ENCODE measurements at regions not wholly inside any gene's neighbourhood (a gene's known extent, or its start where the extent isn't known, plus 50 kb on each side); places are given as distances from the start of the nearest gene placed in this dataset.
"Not testable (repeated sequence)": the region's sequence is repeated elsewhere in the genome, so short reads cannot be mapped to it uniquely, and the experiment has no call there.

DNA sequence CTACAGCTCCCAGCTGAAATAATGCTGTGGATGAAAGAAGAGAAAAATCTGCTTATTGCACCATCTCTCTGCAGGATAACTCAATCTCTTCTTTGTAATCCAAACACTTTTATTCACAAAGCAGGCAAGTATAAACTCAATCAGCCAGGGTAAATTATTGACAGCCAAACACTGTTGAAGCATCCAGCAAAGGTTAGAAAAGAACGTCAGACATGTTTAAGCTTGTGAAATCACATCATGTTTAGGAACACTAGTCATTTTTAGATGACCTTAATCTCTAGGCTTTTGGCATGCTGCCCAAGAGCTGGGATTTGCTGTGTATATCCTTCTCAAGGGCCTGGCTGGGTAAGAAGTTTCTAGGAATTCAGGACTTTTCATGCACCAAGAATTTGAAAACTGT, 1148.1 kb upstream of the FANCL start:
- no peak overlapping the region for H3K27ac Mint-ChIP-seq
- DNase-seq (ENCODE audit: low spot score in 2 of 2) (no peak), ATAC-seq (no peak)
- H3K36me3 Mint-ChIP-seq = peaks cover 0 to 7% of the 10 kb centered on the region in 2 donors
- peaks cover 9 to 10% of the 10 kb centered on the region in 2 donors for H3K9me3 Mint-ChIP-seq

GRCh38 chr2:59385971-59386370, 1144.8 kb upstream of the FANCL start:
- ATAC-seq (no peak), DNase-seq (ENCODE audit: low spot score in 2 of 2) (no peak)
- no peak overlapping the region for H3K27ac Mint-ChIP-seq
- H3K36me3 Mint-ChIP-seq = no peaks in the 10 kb centered on the region
- H3K9me3 Mint-ChIP-seq = no peaks in the 10 kb centered on the region

- no peak for ATAC-seq
- Mint-ChIP-seq H3K36me3 (peaks cover 0 to 4% of the 10 kb centered on the region in 2 donors), H3K9me3 (peaks cover 8 to 10% of the 10 kb centered on the region in 2 donors), H3K27ac (no peak overlapping the region)
- DNase-seq (ENCODE audit: low spot score in 2 of 2) = no peak
These were observed 1142.3 kb upstream of the FANCL start for GRCh38 chr2:59383473-59383872.

DNA sequence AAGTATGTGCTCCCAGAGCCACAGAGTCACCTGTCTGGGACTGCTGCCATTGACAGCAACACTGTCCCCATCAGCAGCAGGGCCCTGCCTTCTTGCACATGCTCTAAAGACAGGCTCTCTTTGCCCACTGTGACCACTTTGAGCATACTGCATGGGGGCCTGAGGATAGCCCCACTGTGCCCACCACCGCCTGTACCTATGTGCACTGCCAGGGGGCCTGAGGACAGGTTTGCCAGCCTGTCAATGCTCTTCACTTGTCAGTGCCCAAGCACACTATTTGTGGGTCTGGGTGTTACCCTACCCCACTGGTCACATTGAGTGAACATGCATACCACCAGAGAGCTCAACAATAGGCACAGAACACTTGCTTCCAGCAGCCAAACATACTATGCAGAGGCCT, 1137.0 kb upstream of the FANCL start:
- Mint-ChIP-seq H3K9me3 (peaks cover 10 to 13% of the 10 kb centered on the region in 2 donors), H3K27ac (no peak overlapping the region), H3K36me3 (peaks cover 0 to 8% of the 10 kb centered on the region in 2 donors)
- ATAC-seq = no peak
- no peak for DNase-seq (ENCODE audit: low spot score in 2 of 2)

DNA sequence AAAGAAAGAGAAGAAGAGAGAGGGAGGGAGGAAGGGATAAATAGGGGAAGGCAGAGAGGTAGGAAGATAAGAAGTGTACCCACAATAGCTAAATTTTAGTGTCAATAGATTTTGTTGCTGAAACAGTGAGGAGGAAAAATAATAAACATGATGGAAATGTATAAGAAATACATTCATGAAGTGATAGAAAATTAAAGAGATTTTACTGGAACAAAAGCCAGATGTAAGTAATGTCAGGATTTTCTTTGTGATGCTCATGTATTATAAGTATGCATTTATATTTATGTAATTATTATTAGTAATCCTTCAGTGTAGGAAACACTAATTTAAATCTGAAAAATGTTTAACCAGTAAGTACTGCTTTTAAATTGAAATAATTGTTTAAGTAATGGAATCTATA, 1125.2 kb upstream of the FANCL start:
- DNase-seq (ENCODE audit: low spot score in 2 of 2) (no peak), ATAC-seq (no peak)
- Mint-ChIP-seq H3K36me3 (no peaks in the 10 kb centered on the region), H3K27ac (no peak overlapping the region), H3K9me3 (no peaks in the 10 kb centered on the region)

DNA sequence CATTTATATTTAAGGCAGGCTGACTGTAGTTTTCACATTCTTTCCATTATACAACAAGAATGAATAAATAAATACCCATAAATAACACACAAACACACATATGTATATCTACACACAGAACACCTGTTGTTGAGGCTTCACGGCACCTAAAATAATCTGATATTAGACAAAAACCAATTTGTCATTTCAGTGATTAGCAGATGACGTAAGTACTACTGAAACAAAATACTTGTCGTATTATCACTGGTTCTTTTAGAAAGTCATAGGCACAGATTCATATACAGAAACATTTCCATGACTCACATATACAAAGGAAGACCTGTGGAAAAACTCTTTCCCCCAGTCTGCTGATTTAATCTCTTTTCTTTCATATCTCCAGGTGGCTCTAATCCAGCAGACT, 1113.4 kb upstream of the FANCL start:
- Mint-ChIP-seq H3K9me3 (no peaks in the 10 kb centered on the region), H3K27ac (no peak overlapping the region), H3K36me3 (no peaks in the 10 kb centered on the region)
- DNase-seq (ENCODE audit: low spot score in 2 of 2) = no peak
- no peak for ATAC-seq

GRCh38 chr2:59353306-59353921, 1112.3 kb upstream of the FANCL start:
- ATAC-seq = no peak
- H3K27ac Mint-ChIP-seq = no peak overlapping the region
- H3K36me3 Mint-ChIP-seq = no peaks in the 10 kb centered on the region
- no peak for DNase-seq (ENCODE audit: low spot score in 2 of 2)
- H3K9me3 Mint-ChIP-seq = no peaks in the 10 kb centered on the region

DNA sequence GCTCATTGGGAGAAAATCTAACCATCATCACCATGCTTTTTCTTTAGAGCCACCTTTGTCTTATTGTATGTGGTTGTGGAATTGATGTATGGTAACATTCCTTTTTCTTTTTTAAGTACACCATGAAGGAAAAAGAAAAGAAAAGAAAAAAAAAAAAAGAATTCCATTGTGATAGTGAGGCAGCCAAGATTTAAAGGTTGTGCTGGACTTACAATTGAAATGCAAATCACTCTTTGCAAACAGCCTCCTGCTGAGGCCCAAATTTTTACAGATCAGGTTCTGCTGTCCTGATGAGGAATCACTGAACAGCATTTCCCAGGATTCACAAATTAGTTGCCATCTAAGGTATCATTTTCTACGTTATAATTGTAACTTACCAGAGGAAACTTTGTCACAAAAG, 1101.0 kb upstream of the FANCL start:
- H3K36me3 Mint-ChIP-seq = no peaks in the 10 kb centered on the region
- ATAC-seq (no peak), DNase-seq (ENCODE audit: low spot score in 2 of 2) (no peak)
- H3K27ac Mint-ChIP-seq = no peak overlapping the region
- peaks cover 0 to 5% of the 10 kb centered on the region in 2 donors for H3K9me3 Mint-ChIP-seq

DNA sequence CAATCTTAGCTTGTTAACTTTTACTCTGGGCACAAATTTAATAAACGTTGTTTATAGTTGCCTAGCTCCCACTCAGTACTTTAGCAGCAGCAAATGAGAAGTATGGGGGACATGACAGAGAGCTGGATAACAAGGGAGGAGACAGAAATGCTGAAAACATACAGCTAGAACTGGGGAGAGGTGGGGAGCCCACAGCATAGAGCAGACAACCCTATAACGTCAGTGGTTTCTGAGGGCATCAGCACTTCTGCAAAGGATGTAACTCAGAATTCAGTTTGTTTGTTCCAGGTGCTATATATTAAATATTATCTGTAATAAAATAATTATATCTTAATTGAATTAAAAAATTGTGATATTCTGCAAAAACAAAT, 1098.7 kb upstream of the FANCL start:
- no peak for DNase-seq (ENCODE audit: low spot score in 2 of 2)
- no peak for ATAC-seq
- Mint-ChIP-seq H3K9me3 (peaks cover 0 to 5% of the 10 kb centered on the region in 2 donors), H3K27ac (no peak overlapping the region), H3K36me3 (no peaks in the 10 kb centered on the region)

DNA sequence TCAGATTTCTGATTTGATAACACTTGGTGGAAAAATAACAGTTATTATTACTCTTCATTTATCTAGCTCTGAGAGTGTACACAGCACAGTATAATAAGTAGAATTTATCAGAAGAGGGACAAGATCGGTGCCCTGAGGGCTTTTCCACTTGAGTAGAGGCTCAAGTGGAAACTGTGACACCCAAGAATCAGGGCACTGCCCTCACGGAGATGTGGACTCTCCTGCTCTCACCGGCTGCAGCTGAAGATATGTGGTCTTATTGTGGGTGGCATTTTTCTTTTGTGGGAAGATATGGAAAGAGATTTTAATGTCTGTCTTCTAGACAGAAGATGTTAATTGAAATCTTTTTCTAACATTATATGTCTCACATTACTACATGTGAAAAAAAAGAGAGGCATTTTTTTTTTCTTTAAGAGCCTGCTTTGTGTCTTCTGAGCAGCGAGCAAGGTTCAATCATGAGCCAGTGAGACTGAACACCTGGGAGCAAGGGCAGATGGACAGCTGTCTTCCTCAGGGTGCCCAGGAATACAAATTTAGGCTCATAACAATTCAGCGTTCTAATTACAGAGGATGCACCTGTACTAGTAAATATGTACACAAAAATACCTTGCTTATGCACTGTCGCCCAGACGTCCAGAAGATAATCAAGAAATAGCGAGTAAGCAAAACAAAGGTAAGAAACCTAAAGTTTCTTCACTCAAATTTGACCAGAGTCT, 1098.2 kb upstream of the FANCL start:
- no peak overlapping the region for H3K27ac Mint-ChIP-seq
- no peaks in the 10 kb centered on the region for H3K36me3 Mint-ChIP-seq
- peaks cover 0 to 5% of the 10 kb centered on the region in 2 donors for H3K9me3 Mint-ChIP-seq
- DNase-seq (ENCODE audit: low spot score in 2 of 2) (no peak), ATAC-seq (no peak)

DNA sequence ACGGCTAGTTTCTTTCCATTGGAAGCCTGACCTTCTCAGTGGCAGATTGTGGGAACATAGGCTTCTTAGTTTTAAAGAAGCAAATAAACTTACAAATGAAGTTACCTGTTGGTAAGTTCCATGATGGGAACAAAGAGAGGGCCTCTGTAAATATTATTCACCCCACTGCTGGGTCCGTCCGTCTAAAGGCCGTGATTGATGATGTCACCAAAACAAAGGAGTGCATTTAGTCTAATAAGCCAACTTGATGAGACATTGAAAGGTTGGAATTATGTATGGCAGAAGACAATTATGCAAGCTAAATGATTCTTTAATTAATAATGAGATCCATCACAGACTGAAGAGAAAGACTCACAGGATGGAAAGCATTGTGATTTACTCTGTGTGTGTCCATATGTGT, 1091.9 kb upstream of the FANCL start:
- no peak for ATAC-seq
- peaks cover 0 to 6% of the 10 kb centered on the region in 2 donors for H3K36me3 Mint-ChIP-seq
- no peak overlapping the region for H3K27ac Mint-ChIP-seq
- DNase-seq (ENCODE audit: low spot score in 2 of 2) = no peak
- H3K9me3 Mint-ChIP-seq = peaks cover 5 to 6% of the 10 kb centered on the region in 2 donors

- H3K36me3 Mint-ChIP-seq; H3K9me3 Mint-ChIP-seq; ATAC-seq; DNase-seq (ENCODE audit: low spot score in 2 of 2); H3K27ac Mint-ChIP-seq: not testable (repeated sequence)
These were observed 1085.6 kb upstream of the FANCL start for GRCh38 chr2:59326581-59327365.

DNA sequence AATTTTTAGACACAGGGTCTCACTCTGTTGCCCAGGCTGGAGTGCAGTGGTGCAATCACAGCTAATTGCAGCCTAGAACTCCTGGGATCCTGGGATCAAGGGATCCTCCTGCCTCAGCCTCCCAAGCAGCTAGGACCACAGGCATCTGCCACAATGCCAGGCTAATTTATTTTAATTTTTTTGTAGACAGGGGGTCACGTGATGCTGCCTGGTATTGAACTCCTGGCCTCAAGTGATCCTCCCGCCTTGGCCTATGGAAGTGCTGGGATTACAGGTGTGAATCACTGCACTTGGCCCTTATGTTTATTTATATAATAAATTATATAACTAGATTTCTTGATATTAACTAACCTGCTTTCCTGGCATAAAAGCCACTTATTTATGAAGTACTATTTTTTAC, 1081.7 kb upstream of the FANCL start:
- no peak overlapping the region for H3K27ac Mint-ChIP-seq
- H3K36me3 Mint-ChIP-seq = no peaks in the 10 kb centered on the region
- peaks cover 0 to 5% of the 10 kb centered on the region in 2 donors for H3K9me3 Mint-ChIP-seq
- no peak for ATAC-seq
- no peak for DNase-seq (ENCODE audit: low spot score in 2 of 2)

GRCh38 chr2:59322005-59322404, 1080.9 kb upstream of the FANCL start:
- H3K36me3 Mint-ChIP-seq = no peaks in the 10 kb centered on the region
- no peaks in the 10 kb centered on the region for H3K9me3 Mint-ChIP-seq
- H3K27ac Mint-ChIP-seq = no peak overlapping the region
- no peak for ATAC-seq
- no peak for DNase-seq (ENCODE audit: low spot score in 2 of 2)

GRCh38 chr2:59314031-59314766, 1073.1 kb upstream of the FANCL start:
- no peak for ATAC-seq
- no peaks in the 10 kb centered on the region for H3K9me3 Mint-ChIP-seq
- H3K36me3 Mint-ChIP-seq = no peaks in the 10 kb centered on the region
- no peak for DNase-seq (ENCODE audit: low spot score in 2 of 2)
- H3K27ac Mint-ChIP-seq = no peak overlapping the region

DNA sequence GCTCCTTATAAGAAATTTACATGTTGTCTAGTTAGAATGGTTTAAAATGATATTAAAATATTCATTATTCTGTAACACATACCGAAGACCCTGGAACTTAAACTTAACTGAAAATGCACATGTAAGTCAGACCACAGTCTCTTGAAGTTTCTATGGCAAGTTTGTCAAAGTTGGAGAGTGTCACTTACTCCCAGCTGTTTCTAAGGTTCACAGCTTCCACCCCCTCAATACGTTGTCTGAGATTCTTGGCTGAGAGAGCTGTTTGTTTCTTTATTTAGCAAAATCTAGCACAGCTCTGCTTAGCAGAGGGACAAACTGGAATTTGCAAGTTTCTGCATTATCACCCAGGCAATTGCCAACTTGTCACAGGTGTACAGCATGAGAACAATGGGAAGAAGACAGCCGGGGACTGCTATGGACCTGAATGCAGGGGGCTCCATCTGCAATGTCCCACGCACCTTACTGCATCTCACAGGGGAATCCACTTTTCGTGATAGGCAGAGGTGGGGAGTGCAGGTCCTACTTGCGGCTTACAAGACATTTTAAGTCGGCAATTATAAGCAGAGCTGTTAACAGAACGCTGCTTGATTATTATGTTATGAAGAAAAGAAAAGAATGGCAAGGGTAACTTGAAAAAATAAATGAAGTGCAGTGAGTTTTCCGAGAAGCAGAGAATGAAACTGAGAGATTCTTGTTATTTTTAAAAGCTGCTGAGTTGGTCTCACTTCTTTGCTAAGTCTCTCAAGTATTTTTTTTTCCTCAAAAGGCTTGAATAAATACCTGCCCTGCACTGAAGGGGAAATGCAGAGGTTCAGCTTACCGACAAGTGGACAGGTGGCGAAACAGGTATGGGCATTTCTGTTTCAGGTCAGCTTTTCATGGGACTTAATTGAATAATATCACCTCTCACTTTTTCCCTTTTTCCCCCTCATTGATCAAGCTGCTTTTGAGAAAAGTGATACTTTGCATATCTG, 1072.1 kb upstream of the FANCL start:
- Mint-ChIP-seq H3K36me3 (no peaks in the 10 kb centered on the region), H3K27ac (no peak overlapping the region), H3K9me3 (no peaks in the 10 kb centered on the region)
- no peak for DNase-seq (ENCODE audit: low spot score in 2 of 2)
- ATAC-seq = no peak
